ENCODE measurements at regions not wholly inside any gene's neighbourhood (a gene's known extent, or its start where the extent isn't known, plus 50 kb on each side); places are given as distances from the start of the nearest gene placed in this dataset.

GRCh38 chr5:6937677-6938076, 224.4 kb downstream of the TENT4A start:
- no peak overlapping the region for H3K4me3 ChIP-seq (replicated peaks; ENCODE audit: low read depth, low read length)
- TF ChIP-seq CTCF (IDR thresholded peaks at IDR 0.05; ENCODE audit: low read length, missing control alignments), result no peak
- DNase-seq (ENCODE audit: low read depth), result no peak

- no peak for TF ChIP-seq CTCF (IDR thresholded peaks at IDR 0.05; ENCODE audit: low read length, missing control alignments)
- no peak overlapping the region for H3K4me3 ChIP-seq (replicated peaks; ENCODE audit: low read depth, low read length)
- DNase-seq (ENCODE audit: low read depth), result no peak
These were observed 228.4 kb downstream of the TENT4A start for GRCh38 chr5:6941631-6942030.

- TF ChIP-seq CTCF (IDR thresholded peaks at IDR 0.05; ENCODE audit: low read length, missing control alignments), result no peak
- no peak for DNase-seq (ENCODE audit: low read depth)
- H3K4me3 ChIP-seq (replicated peaks; ENCODE audit: low read depth, low read length), result no peak overlapping the region
These were observed 230.2 kb downstream of the TENT4A start for GRCh38 chr5:6943197-6944112.

GRCh38 chr5:6948562-6948961, 235.3 kb downstream of the TENT4A start:
- DNase-seq (ENCODE audit: low read depth), result no peak
- no peak overlapping the region for H3K4me3 ChIP-seq (replicated peaks; ENCODE audit: low read depth, low read length)
- TF ChIP-seq CTCF (IDR thresholded peaks at IDR 0.05; ENCODE audit: low read length, missing control alignments), result no peak

- TF ChIP-seq CTCF (IDR thresholded peaks at IDR 0.05; ENCODE audit: low read length, missing control alignments), result no peak
- DNase-seq (ENCODE audit: low read depth), result no peak
- no peak overlapping the region for H3K4me3 ChIP-seq (replicated peaks; ENCODE audit: low read depth, low read length)
These were observed 236.0 kb downstream of the TENT4A start for GRCh38 chr5:6949230-6949629.

GRCh38 chr5:6950250-6950649, 237.0 kb downstream of the TENT4A start:
- no peak overlapping the region for H3K4me3 ChIP-seq (replicated peaks; ENCODE audit: low read depth, low read length)
- TF ChIP-seq CTCF (IDR thresholded peaks at IDR 0.05; ENCODE audit: low read length, missing control alignments), result no peak
- DNase-seq (ENCODE audit: low read depth), result no peak

- DNase-seq (ENCODE audit: low read depth), result no peak
- no peak overlapping the region for H3K4me3 ChIP-seq (replicated peaks; ENCODE audit: low read depth, low read length)
- TF ChIP-seq CTCF (IDR thresholded peaks at IDR 0.05; ENCODE audit: low read length, missing control alignments), result no peak
These were observed 237.6 kb downstream of the TENT4A start for GRCh38 chr5:6950860-6951259.

Data from fibroblast of pulmonary artery (primary cell).